HG03060 (cell line): ENCODE measurements at regions not wholly inside any gene's neighbourhood (a gene's known extent, or its start where the extent isn't known, plus 50 kb on each side); places are given as distances from the start of the nearest gene placed in this dataset.
"Not testable (repeated sequence)": the region's sequence is repeated elsewhere in the genome, so short reads cannot be mapped to it uniquely, and the experiment has no call there.

Source experiments
- ATAC-seq: cut with Tn5 transposase; IDR thresholded peaks from one replicate; pipeline ENCODE4 v1.9.1; 2021; ENCODE audit warnings: low read depth, moderate number of reproducible peaks; ENCODE audit not compliant: unreplicated experiment

- no peak for ATAC-seq
Observed at GRCh38 chr2:33723329-33723728, 124.2 kb upstream of the FAM98A start.

DNA sequence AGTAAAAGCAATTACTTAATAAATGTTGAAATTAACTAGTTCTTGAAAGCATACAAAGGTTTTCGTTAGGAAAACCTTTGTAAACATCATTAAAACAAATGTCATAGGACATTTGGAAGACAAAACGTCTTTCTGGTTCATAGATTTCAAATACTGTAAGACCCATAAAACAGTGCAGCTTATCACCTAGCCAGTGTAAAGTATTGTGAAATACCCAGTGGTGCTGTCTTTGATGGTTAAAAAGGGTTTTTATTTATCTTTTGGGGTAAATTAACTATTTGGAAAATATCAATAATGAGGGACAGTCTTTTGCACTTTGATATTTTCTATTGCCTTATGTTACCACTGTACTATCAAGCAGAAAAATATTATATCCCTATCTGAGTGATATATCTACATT lies 120.0 kb upstream of the FAM98A start:
- no peak for ATAC-seq

DNA sequence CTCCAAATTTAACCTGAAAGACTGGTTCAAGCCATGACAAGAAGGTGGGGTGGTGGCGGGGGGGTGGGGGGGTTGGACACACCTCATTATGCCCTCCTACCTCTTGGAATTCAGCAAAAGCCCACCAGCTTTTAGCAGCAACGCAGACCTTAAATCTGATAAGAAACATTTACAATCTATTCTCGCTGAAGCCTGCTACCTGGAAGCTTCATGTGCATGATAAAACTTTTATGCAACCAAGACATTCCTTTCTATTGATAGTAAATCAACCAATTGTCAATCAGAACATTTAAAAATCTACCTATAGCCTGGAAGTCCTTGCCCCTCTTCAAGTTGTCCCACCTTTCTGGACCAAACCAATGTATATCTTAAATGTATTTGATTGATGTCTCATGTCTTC lies 113.6 kb upstream of the FAM98A start:
- ATAC-seq: no peak

- no peak for ATAC-seq
Observed at GRCh38 chr2:33709951-33710350, 110.9 kb upstream of the FAM98A start.

GRCh38 chr2:33707312-33707711 lies 108.2 kb upstream of the FAM98A start:
- ATAC-seq: no peak

- ATAC-seq: no peak
Observed at GRCh38 chr2:33706410-33706809, 107.3 kb upstream of the FAM98A start.

DNA sequence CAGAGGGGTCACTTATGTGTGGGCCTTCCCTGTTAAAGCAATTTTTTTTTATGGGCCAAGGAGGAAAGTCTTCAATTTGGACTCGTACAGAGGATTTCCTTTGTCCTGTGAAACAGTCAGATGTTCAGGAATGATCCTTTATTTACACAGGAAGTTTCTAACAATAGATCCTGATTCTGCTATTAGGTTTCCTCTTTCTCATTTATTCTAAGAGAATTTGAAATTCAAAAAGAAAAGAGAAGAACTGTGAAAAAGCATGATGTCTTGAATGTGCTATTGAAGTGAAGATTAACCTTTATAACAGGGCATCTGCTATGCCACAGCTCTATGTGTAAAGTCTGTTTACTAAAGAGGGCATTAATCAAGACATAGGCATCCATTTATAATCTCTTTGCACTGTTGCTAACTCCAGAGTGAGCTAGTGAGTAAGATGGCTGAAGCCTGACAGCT lies 105.3 kb upstream of the FAM98A start:
- no peak for ATAC-seq

GRCh38 chr2:33696234-33696633 lies 97.1 kb upstream of the FAM98A start:
- no peak for ATAC-seq

GRCh38 chr2:33694904-33695303 lies 95.8 kb upstream of the FAM98A start:
- no peak for ATAC-seq

GRCh38 chr2:33690686-33691085 lies 91.6 kb upstream of the FAM98A start:
- not testable (repeated sequence) for ATAC-seq

- no peak for ATAC-seq
Observed at GRCh38 chr2:33681364-33681757, 82.3 kb upstream of the FAM98A start.

GRCh38 chr2:33680644-33681363 lies 81.7 kb upstream of the FAM98A start:
- ATAC-seq: no peak

DNA sequence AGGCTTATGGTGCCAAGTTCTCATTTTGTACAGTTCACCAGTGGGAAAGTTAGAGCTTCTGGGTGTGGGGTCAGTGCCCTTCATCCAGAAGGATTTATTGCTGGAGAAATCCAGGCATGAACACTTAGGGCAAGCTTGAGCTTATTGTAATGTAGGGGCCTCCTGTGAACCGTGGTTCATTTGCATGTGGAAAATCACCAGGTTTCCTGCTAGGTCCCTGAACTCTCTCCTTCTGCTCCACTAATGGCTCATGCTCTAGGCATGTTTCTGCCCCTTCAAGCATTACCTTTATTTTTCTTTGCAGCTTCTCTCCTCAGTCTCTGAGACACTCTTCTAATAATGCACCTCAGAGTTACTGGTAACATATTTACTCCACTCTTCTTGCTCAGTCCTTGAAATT lies 79.3 kb upstream of the FAM98A start:
- ATAC-seq: no peak

GRCh38 chr2:33673937-33674336 lies 74.8 kb upstream of the FAM98A start:
- no peak for ATAC-seq

GRCh38 chr2:33672896-33673295 lies 73.8 kb upstream of the FAM98A start:
- no peak for ATAC-seq

DNA sequence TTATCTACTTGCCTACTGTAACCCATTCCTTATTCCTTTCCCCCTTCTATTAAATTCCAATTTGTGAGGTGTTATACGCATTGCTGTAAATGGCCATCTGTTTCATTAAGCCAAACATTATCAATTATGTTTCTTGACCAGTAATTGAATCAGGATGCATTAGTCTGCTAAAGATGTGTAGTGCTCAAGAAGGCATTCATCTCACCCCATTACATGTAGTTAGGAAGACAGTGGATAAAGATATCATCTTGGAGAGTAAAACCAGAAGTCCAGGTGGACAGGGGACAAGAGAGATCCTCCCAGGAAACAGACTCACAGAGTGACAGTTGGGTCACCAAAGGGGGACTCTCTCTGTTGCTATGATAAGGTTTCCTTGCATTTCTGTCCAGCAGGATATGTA lies 73.3 kb upstream of the FAM98A start:
- ATAC-seq: no peak

DNA sequence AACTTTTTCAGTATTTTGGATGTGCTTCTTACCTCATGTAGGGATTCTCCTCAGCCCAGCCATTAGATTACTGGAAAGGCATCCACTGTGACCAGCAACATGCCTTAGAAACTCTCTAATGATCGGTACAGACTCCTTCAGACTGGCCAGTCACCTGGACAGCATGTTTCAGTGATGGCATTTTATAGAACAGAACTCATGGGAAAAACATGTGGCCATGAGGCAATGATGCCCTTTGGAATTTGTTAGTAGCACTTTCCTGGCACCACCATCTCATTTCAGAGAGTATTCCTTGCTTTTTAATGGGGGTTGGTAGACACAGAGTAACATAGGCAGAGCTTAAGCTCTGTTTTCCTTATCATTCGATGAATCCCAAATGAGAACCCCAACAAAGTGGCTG lies 72.1 kb upstream of the FAM98A start:
- ATAC-seq: no peak

DNA sequence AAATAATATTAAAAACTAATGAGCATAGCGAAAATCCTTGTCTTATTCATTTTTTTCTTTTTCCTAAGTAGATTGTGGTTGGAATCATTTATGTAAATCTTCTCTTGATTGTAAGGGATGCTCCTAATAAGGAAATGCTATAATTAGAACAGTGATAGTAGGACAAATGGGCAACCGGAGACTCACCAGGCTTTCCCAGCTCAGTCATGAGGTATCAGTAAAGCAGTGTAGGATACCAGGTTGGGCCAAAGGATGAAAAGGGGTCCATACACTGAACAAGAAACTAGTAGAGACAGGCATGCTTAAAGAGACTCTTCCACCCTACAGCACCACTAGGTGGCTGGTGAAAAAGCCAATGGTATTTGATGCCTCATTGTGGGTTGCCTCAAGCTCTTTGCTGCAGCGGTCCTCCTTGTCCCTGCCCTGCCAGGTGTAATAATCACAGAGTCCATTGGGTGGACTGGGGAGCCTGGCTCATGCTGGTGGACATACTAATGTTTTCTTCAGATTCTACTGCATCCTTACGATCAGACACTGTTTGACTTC lies 71.4 kb upstream of the FAM98A start:
- ATAC-seq: no peak

DNA sequence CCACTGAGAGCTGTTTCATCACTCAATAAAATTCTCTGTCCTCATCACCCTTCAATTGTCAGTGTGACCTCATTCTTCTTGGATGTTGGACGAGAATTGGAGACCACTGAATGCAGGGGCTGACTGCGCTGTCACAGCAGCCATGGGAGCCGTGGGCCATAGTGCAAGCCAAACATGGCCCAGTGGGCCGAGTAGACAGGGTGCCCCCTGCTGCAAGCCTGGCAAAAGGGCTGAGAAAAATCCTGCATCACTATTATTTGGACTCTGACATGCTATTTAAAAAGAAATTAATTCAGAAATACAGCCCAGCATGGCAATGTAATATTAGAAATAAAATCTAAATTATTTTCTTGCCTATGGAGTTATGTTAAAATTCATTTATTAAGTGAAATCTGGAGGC lies 67.8 kb upstream of the FAM98A start:
- no peak for ATAC-seq

GRCh38 chr2:33665039-33665438 lies 65.9 kb upstream of the FAM98A start:
- ATAC-seq: no peak

DNA sequence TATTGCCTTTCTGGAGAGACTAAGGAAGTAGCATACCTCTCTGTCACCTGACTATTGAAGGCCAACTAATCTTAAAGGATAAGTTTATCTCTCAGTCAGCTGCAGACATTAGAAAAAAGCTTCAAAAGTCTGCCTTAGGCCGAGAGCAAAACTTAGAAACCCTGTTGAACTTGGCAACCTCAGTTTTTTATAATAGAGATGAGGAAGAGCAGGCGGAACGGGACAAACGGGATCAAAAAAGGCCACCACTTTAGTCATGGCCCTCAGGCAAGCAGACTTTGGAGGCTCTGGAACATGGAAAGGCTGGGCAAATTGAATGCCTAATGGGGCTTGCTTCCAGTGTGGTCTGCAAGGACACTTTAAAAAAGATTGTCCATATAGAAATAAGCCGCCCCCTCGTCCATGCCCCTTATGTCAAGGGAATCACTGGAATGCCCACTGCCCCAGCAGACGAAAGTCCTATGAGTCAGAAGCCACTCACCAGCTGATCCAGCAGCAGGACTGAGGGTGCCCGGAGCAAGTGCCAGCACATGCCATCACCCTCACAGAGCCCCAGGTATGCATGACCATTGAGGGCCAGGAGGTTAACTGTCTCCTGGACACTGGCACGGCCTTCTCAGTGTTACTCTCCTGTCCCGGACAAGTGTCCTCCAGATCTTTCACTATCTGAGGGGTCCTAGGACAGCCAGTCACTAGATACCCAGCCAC lies 61.5 kb upstream of the FAM98A start:
- no peak for ATAC-seq
